HG02763 (cell line): ENCODE measurements at regions not wholly inside any gene's neighbourhood (a gene's known extent, or its start where the extent isn't known, plus 50 kb on each side); places are given as distances from the start of the nearest gene placed in this dataset.

Source experiments
- ATAC-seq: cut with Tn5 transposase; IDR thresholded peaks from one replicate; pipeline ENCODE4 v1.9.1; 2021; ENCODE audit warnings: mild to moderate bottlenecking, moderate library complexity; ENCODE audit not compliant: unreplicated experiment

DNA sequence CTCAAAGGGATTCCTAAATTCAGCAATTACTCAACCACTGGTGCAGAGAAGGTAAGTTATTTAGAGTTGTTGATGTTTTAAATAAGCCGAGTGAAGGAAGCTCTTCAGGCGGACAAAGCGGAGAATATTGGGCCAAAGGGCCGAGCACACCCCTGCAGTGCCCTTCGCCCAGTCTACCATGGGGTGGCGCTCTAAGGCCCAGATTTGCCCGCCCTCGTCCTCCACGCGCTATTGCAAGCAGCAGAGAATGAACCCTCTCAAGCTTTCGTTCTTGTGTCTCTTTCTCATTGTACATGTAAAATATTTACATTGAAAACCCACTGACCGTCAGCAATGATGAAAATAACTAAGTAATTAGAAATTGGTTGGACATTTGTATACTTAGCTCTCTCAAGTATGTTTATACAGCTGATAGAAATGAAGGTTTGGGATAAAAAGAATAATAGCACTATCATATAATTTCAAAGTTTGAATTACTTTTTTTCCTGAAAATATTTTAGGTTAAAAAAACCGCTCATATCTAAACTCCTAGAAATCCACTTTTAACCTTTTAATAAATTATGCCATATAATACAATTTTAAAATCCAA is 195.0 kb upstream of the CEP162 start:
- no peak for ATAC-seq

- ATAC-seq: no peak
Measured at GRCh38 chr6:84421031-84421430, 193.6 kb upstream of the CEP162 start.

DNA sequence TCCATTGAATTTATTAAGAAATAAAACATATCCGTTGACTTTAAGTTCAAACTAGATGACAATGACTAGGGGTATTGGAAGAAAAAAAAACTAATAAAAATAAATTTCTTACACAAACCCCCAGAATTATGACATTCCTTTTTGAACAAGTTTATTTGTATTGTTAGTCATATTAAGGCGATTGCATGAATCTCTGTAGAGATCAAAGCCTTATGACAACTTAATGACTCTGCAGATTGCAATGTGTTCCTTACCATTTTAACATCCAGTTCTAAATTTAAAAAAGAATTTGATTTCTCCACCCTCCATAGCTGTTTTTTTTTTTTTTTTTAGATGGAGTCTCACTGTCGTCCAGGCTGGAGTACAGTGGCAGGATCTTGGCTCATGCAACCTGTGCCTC is 189.8 kb upstream of the CEP162 start:
- no peak for ATAC-seq

DNA sequence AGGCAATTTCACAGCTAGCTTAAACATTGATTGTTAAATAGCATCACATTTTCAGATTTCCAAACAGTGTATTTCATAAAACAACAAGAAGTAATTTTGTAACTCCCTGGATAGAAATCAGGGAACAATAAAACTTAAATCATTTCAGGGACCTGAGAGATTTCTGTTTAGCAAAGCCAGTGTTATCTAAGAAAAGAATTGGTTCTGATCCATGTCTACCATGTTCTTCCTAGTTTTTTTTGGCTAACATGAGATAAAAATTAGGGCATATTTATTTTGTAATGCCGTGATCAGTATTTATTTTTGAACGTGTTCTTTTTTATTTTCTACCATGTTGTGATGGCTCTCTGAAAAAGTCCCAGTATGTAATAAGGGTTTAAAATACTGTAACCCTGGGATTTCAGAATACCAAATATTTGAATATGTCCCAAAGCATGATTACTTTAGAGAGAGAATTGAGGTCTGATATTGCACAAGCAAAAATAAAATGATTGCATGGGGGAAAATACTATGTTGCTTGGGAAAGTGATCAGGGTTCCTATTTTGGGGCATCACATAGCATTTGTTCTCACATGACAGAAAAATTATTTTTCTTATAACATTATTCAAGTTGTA is 188.7 kb upstream of the CEP162 start:
- ATAC-seq: no peak

GRCh38 chr6:84415517-84415916 is 188.1 kb upstream of the CEP162 start:
- ATAC-seq: no peak

DNA sequence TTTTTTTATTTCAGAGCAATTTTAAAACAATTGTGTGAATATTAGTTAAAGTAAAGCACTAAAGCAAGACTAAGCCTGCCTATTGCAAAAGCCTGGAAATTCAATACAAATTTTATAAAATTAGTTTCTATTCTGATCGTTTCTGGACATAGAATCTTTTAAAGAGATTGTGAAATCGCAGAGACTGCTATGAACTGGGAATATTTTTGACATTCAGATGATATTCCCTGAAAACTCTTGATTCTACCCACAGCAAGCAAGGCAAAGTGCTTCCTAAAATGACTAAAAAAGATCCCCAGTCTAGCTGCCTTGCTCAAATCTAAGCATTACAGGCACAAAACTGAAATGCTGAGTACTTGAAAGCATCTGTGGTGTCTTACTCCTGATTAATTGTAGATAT is 187.6 kb upstream of the CEP162 start:
- ATAC-seq: no peak

- no peak for ATAC-seq
Measured at GRCh38 chr6:84414531-84414930, 187.1 kb upstream of the CEP162 start.

- no peak for ATAC-seq
Measured at GRCh38 chr6:84411060-84411629, 183.7 kb upstream of the CEP162 start.

- no peak for ATAC-seq
Measured at GRCh38 chr6:84409911-84410310, 182.5 kb upstream of the CEP162 start.

GRCh38 chr6:84408028-84408427 is 180.6 kb upstream of the CEP162 start:
- ATAC-seq: no peak

DNA sequence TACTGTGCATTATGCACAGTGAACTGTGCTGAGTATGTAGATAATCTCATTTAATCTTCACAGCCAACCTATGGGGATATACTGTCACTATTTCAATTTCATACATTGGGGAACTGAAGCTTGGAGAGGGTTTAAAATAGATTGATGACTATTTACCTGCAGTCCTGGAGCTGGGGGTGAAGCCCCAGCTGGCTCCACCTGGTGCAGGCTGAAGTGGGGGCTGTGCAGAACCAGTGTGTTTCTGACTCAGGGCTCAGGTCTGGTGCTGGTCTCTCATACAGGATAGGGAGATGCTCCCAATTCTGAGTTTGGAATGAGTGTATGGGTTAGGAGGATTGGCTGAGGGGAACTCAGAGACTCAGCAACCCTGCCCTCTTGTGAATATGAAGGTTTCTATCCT is 176.1 kb upstream of the CEP162 start:
- ATAC-seq: no peak

GRCh38 chr6:84399003-84399402 is 171.6 kb upstream of the CEP162 start:
- ATAC-seq: no peak

DNA sequence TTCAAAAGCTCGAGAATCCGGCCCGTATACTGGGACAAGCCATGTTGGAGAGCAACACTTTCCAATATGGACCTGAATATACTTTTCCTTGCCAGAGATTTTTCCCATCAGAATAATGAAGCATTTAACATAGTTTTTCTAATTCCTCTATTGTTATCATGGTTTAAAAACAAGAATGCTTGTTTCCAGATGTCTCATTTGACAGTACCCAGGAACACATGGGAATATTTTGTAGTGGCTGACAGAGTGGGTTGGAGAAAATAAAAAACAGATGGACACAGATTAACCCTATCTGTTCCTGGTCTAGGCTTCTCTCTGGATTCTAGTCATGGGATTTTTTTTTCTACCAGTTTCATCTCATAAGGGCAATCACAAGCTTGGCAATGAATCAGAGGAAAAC is 164.8 kb upstream of the CEP162 start:
- ATAC-seq: no peak

DNA sequence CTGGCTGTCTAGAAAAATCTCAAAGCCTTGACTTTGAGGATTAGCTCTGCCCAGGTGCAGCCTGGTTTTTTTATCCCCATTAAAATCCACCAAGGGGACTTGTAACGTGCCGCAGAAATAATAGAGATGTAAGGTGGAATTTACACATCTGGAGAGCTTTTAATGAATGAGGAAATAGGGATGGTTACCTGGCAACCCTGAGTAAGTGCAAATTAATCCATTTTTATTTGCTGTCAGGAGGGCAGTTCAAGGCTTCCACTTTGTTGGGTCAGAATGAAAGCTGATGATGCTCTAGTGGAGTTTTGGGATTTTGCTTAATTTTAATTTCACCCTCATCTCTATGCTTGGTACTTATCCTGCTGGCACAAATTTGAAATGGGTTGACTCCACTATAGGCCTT is 163.4 kb upstream of the CEP162 start:
- ATAC-seq: no peak

GRCh38 chr6:84390334-84390733 is 162.9 kb upstream of the CEP162 start:
- ATAC-seq: no peak

GRCh38 chr6:84379142-84379541 is 151.7 kb upstream of the CEP162 start:
- ATAC-seq: no peak

DNA sequence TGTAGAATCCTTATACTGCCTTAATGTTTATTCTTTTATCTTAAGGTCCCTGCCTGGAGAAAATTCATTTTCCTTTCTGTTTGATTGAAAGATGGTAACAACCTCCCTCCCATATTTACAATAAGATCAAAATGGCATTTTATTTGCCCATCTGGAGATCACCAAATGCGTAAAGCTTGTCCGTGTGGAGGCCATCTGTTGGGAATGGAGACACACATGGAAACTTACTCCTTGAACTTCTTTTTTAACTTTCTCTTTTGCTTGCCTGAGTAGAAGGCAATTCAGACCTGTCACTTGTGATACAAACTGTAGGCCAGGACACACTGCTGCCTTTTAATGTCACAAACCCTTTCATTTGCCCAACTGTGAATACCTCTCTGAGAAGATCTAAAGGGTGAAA is 144.8 kb upstream of the CEP162 start:
- ATAC-seq: no peak

DNA sequence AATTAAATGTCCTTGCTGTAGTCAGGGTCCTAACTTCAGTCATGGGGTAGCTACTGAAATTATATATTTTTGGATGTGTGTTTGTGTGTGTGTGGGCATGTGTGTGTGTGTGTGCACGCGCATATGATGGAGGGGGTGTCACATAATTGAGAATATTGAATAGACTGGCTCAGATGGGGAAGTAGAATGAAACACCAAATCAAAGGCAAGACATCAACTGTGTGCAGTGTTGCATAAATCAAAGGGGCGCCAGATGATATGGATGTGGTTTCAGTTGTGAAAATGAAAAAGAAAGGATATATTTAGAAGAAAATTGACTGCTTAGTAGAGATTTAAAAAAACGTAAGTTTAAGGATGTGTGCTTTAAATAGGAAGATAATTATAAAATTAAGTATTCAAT is 144.2 kb upstream of the CEP162 start:
- no peak for ATAC-seq

DNA sequence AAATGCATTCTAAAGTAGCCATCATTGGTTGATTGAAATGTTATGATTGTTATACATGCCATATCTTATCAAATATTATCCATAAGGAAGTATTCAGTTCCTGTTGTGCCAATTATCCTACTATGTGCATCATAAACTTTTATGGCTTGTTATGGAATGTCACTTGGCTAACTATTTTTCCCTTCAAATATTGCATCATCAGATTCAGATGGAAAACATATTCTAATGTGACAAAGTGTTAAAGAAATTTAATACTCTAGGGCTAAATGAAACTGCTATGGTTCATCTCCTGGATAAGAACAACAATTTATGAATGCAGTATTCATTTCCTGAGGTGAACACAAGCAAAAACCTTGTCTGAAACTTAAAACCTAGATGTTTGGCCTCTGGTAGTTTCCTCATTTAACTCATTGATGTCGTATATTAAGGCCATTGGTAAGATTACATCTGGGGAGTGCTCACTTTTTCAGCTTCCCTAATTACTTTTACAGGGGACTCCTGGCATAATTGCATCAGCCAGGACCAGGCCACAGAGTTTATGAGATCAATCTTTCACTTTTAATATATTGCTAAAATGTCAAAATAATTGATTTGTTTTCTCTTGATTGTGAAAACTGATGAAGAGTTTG is 134.9 kb upstream of the CEP162 start:
- ATAC-seq: no peak

DNA sequence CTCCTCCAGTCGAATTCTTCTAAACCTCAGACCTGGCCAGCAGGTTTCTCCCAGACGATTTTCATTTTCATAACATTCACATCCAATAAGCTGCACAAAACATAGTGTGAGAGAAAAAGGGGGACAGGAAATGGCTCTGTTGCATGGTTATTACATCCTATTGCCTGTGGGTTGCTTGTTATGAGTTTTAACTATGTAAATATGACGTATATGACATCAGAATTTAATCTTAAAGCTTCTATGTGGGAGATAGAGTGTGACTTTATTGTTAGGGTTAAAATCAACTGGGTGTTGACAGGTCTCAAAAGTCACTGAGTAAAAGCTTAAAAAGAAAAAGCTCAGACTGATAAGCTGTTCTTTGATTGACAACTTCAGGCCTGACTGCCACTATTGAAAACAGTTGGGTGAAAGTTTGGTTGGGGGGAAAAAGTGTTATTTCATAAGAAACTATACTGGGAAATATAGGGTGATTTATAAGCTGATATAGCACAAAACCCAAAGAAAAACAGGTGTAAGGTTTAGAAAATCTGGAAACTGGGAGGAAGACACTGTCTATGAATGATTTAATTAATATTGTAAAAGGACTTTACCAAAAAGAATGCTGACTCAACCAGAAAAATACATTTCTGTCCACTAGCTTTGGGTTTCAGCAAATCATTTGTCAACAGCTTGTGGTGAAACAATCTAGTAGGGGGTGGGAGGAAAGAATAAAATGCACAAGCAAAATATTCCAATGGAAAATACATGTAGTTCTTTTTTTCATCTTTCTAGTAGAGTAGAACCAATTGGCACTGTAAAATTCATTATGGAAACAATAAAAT is 134.1 kb upstream of the CEP162 start:
- ATAC-seq: no peak

GRCh38 chr6:84360039-84360438 is 132.6 kb upstream of the CEP162 start:
- no peak for ATAC-seq

DNA sequence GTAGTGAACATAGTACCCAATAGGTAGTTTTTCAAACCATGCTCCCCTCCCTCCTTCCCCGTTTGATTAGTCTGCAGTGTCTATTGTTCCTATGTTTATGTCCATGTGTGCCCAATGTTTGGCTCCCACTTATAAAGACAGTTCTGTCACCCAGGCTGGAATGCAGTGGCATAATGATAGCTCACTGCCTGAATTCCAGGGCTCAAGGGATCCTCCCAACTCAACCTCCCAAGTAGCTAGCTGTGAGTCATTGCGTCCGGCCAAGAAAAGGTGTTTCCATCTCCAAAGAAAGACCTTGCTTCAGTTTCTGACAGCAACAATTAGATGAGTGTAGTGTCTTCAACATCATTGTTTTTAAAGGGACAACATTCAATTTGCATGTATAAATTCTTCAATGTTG is 131.1 kb upstream of the CEP162 start:
- no peak for ATAC-seq
